Panc1 (cell line): ENCODE measurements at regions not wholly inside any gene's neighbourhood (a gene's known extent, or its start where the extent isn't known, plus 50 kb on each side); places are given as distances from the start of the nearest gene placed in this dataset.

Source experiments
- ATAC-seq: fragments of 200-7000 bp; cut with Tn5 transposase; 2 replicates; pipeline ENCODE4 v1.9.1; 2020; ENCODE audit warnings: mild to moderate bottlenecking, moderate library complexity
- BruUV-seq: library from RNA; stranded (reverse); fragments of 400-500 nt; replicated peaks from 2 replicates; lab custom pipeline; 2021; lab: Mats Ljungman, UMichigan
- CTCF ChIA-PET: fragments of 300-600 bp; sonication (Branson Sonifier 250); formaldehyde crosslinking; loops from one replicate; lab custom pipeline; 2022; ENCODE audit warnings: antibody characterized with exemption; lab: Charles Lee
- POLR2A ChIA-PET: fragments of 300-600 bp; sonication (Branson Sonifier 250); formaldehyde crosslinking; loops from one replicate; lab custom pipeline; 2022; ENCODE audit warnings: antibody characterized with exemption; lab: Charles Lee
- DNase-seq: peaks from one replicate; pipeline ENCODE4 v3.0.0-alpha.2; 2010; ENCODE audit warnings: low read depth, low spot score
- H3K27ac ChIP-seq: 2 replicates; pipeline ENCODE4 v1.5.1; 2011; ENCODE audit warnings: mild to moderate bottlenecking, low read length, inconsistent platforms
- H3K27me3 ChIP-seq: fragments of 200-500 bp; sonication (Bioruptor generic); 2 replicates; pipeline ENCODE4 v1.6.0; 2014; ENCODE audit warnings: low read length, inconsistent platforms; ENCODE audit not compliant: control insufficient read depth, insufficient read depth
- H3K36me3 ChIP-seq: fragments of 200-500 bp; sonication (Bioruptor generic); 2 replicates; pipeline ENCODE4 v1.5.1; 2014; ENCODE audit warnings: inconsistent platforms, mild to moderate bottlenecking, low read length, moderate library complexity; ENCODE audit not compliant: control insufficient read depth, insufficient read depth
- H3K4me1 ChIP-seq: 2 replicates; pipeline ENCODE4 v1.5.1; 2011; ENCODE audit warnings: inconsistent platforms, mild to moderate bottlenecking, low read length, moderate library complexity; ENCODE audit not compliant: control insufficient read depth, insufficient read depth
- H3K4me3 ChIP-seq, 2 experiments: 2 replicates each; pipeline ENCODE4 v1.5.1; 2011 to 2012; ENCODE audit warnings: low read depth in 2 of 2, low read length in 2 of 2, mild to moderate bottlenecking in 2 of 2, inconsistent platforms in 1 of 2, moderate library complexity in 1 of 2
- H3K9me3 ChIP-seq: fragments of 200-500 bp; sonication (Bioruptor generic); 2 replicates; pipeline ENCODE4 v1.5.1; 2014; ENCODE audit warnings: low read depth, mild to moderate bottlenecking, inconsistent platforms, low read length, moderate library complexity; ENCODE audit not compliant: control insufficient read depth, insufficient read depth
- CTCF ChIP-seq: fragments of 450-650 bp; IDR thresholded peaks from 2 replicates; pipeline ENCODE4 v1.5.1; 2017; ENCODE audit warnings: mild to moderate bottlenecking
- POLR2AphosphoS5 ChIP-seq: IDR thresholded peaks from 2 replicates; pipeline ENCODE4 v1.6.1; 2012; ENCODE audit warnings: mild to moderate bottlenecking, low read depth, low read length, moderate library complexity
- REST ChIP-seq, 2 experiments: IDR thresholded peaks; 2 replicates each; pipeline ENCODE4 v1.6.1; 2011 to 2012; ENCODE audit warnings: low read depth in 2 of 2, control low read depth in 1 of 2, low read length in 1 of 2, mild to moderate bottlenecking in 1 of 2, moderate library complexity in 1 of 2; ENCODE audit not compliant: insufficient read depth in 1 of 2
- SIN3A ChIP-seq: IDR thresholded peaks from 2 replicates; pipeline ENCODE4 v1.6.1; 2012; ENCODE audit warnings: low read depth, mild to moderate bottlenecking, low read length, moderate library complexity, borderline replicate concordance; ENCODE audit not compliant: insufficient read depth
- TCF7L2 ChIP-seq: IDR thresholded peaks from 2 replicates; pipeline ENCODE4 v1.6.1; 2011; ENCODE audit warnings: mild to moderate bottlenecking, low read depth, low read length, inconsistent platforms
- in situ Hi-C: cut with HindIII; loops from 2 replicates; pipeline ENCODE4 v1.10.0; 2016; ENCODE audit warnings: low sequenced_read_pairs, low pct_unique_long_range_greater_than_20kb
- intact Hi-C: fragments of 100-400 bp; cut with micrococcal nuclease; formaldehyde crosslinking; loops from one replicate; pipeline ENCODE4 v1.10.0; 2022; ENCODE audit not compliant: unreplicated experiment

GRCh38 chr5:115381911-115382662 is 85.6 kb upstream of the CCDC112 start:
- in situ Hi-C loops (no loop called here), intact Hi-C loops (no loop called here)
- no peak overlapping the region for H3K27ac ChIP-seq
- no peak for DNase-seq
- no peak overlapping the region for H3K4me3 ChIP-seq
- POLR2A ChIA-PET: no interaction called here
- no peaks in the 10 kb centered on the region for H3K36me3 ChIP-seq
- no peaks in the 10 kb centered on the region for H3K27me3 ChIP-seq
- no peak for TF ChIP-seq CTCF
- TF ChIP-seq SIN3A: no peak
- no peak for TF ChIP-seq TCF7L2
- no peak for TF ChIP-seq REST (IDR thresholded peaks at IDR 0.05; ENCODE audit: insufficient read depth in 1 of 2, low read depth in 2 of 2, low read length in 1 of 2)
- no peak for TF ChIP-seq POLR2AphosphoS5
- ATAC-seq: no peak
- H3K9me3 ChIP-seq: no peaks in the 10 kb centered on the region
- no TSS peak for BruUV-seq
- CTCF ChIA-PET: no interaction called here
- no peaks in the 10 kb centered on the region for H3K4me1 ChIP-seq

- no peak for ATAC-seq
- BruUV-seq: no TSS peak
Measured at GRCh38 chr5:115379622-115380344, 83.3 kb upstream of the CCDC112 start.

More at GRCh38 chr5:115379622-115380344, 83.3 kb upstream of the CCDC112 start:
- no peaks in the 10 kb centered on the region for H3K9me3 ChIP-seq
- no peak overlapping the region for H3K27ac ChIP-seq
- no peak for DNase-seq
- in situ Hi-C loops: no loop called here
- ChIA-PET CTCF (no interaction called here), POLR2A (no interaction called here)
- intact Hi-C loops: no loop called here
- H3K27me3 ChIP-seq: no peaks in the 10 kb centered on the region
- H3K4me1 ChIP-seq: no peaks in the 10 kb centered on the region
- no peak for TF ChIP-seq SIN3A
- no peak for TF ChIP-seq POLR2AphosphoS5
- no peak for TF ChIP-seq REST (IDR thresholded peaks at IDR 0.05; ENCODE audit: insufficient read depth in 1 of 2, low read depth in 2 of 2, low read length in 1 of 2)
- TF ChIP-seq CTCF: no peak
- no peak for TF ChIP-seq TCF7L2
- no peaks in the 10 kb centered on the region for H3K36me3 ChIP-seq
- no peak overlapping the region for H3K4me3 ChIP-seq
